ENCODE measurements at regions not wholly inside any gene's neighbourhood (a gene's known extent, or its start where the extent isn't known, plus 50 kb on each side); places are given as distances from the start of the nearest gene placed in this dataset.

GRCh38 chr3:181569356-181569940, 142.3 kb upstream of the SOX2 start:
- TF ChIP-seq EZH2 (IDR thresholded peaks at IDR 0.05; ENCODE audit: borderline replicate concordance, low read depth, low read length, poor library complexity, severe bottlenecking) = no peak
- TF ChIP-seq CTCF (conservative IDR thresholded peaks at IDR 0.05; ENCODE audit: low read depth, low read length) = no peak
- BruUV-seq (replicated peaks) = no TSS peak
- ChIA-PET CTCF (no interaction called here), POLR2A (ENCODE audit: low non-redundant PET) (no interaction called here)
- Histone ChIP-seq H3K4me1 (ENCODE audit: insufficient read depth, low read length, poor library complexity, severe bottlenecking) (no peaks in the 10 kb centered on the region), H3K36me3 (ENCODE audit: insufficient read depth, low read length, poor library complexity, severe bottlenecking) (no peaks in the 10 kb centered on the region), H3K4me3 (ENCODE audit: low read depth, low read length, poor library complexity, severe bottlenecking) (no peak overlapping the region), H3K27ac (ENCODE audit: low read depth, low read length, poor library complexity, severe bottlenecking) (no peak overlapping the region), H3K9me3 (ENCODE audit: low read depth, low read length, poor library complexity, severe bottlenecking) (no peaks in the 10 kb centered on the region), H3K27me3 (replicated peaks; ENCODE audit: insufficient read depth, low read depth, low read length, poor library complexity) (peaks cover 34% of the 10 kb centered on the region)
- intact Hi-C loops (cut with micrococcal nuclease; ENCODE audit: unreplicated experiment) = no loop called here
- no peak for DNase-seq (ENCODE audit: low spot score)

GRCh38 chr3:181568693-181569092, 143.0 kb upstream of the SOX2 start:
- ChIA-PET CTCF (no interaction called here), POLR2A (ENCODE audit: low non-redundant PET) (no interaction called here)
- Histone ChIP-seq H3K27me3 (replicated peaks; ENCODE audit: insufficient read depth, low read depth, low read length, poor library complexity) (peaks cover 39% of the 10 kb centered on the region), H3K9me3 (ENCODE audit: low read depth, low read length, poor library complexity, severe bottlenecking) (no peaks in the 10 kb centered on the region), H3K27ac (ENCODE audit: low read depth, low read length, poor library complexity, severe bottlenecking) (no peak overlapping the region), H3K4me3 (ENCODE audit: low read depth, low read length, poor library complexity, severe bottlenecking) (no peak overlapping the region), H3K4me1 (ENCODE audit: insufficient read depth, low read length, poor library complexity, severe bottlenecking) (no peaks in the 10 kb centered on the region), H3K36me3 (ENCODE audit: insufficient read depth, low read length, poor library complexity, severe bottlenecking) (no peaks in the 10 kb centered on the region)
- intact Hi-C loops (cut with micrococcal nuclease; ENCODE audit: unreplicated experiment) = no loop called here
- BruUV-seq (replicated peaks) = no TSS peak
- no peak for DNase-seq (ENCODE audit: low spot score)
- no peak for TF ChIP-seq EZH2 (IDR thresholded peaks at IDR 0.05; ENCODE audit: borderline replicate concordance, low read depth, low read length, poor library complexity, severe bottlenecking)
- TF ChIP-seq CTCF (conservative IDR thresholded peaks at IDR 0.05; ENCODE audit: low read depth, low read length) = no peak

- no peaks in the 10 kb centered on the region for H3K9me3 ChIP-seq (ENCODE audit: low read depth, low read length, poor library complexity, severe bottlenecking)
- peaks cover 44% of the 10 kb centered on the region for H3K27me3 ChIP-seq (replicated peaks; ENCODE audit: insufficient read depth, low read depth, low read length, poor library complexity)
- no peak overlapping the region for H3K27ac ChIP-seq (ENCODE audit: low read depth, low read length, poor library complexity, severe bottlenecking)
- CTCF ChIA-PET = no interaction called here
- no peak for DNase-seq (ENCODE audit: low spot score)
- TF ChIP-seq EZH2 (IDR thresholded peaks at IDR 0.05; ENCODE audit: borderline replicate concordance, low read depth, low read length, poor library complexity, severe bottlenecking) = no peak
- BruUV-seq (replicated peaks) = no TSS peak
- H3K36me3 ChIP-seq (ENCODE audit: insufficient read depth, low read length, poor library complexity, severe bottlenecking) = no peaks in the 10 kb centered on the region
- no peak overlapping the region for H3K4me3 ChIP-seq (ENCODE audit: low read depth, low read length, poor library complexity, severe bottlenecking)
- POLR2A ChIA-PET (ENCODE audit: low non-redundant PET) = no interaction called here
- H3K4me1 ChIP-seq (ENCODE audit: insufficient read depth, low read length, poor library complexity, severe bottlenecking) = no peaks in the 10 kb centered on the region
- intact Hi-C loops (cut with micrococcal nuclease; ENCODE audit: unreplicated experiment) = no loop called here
Measured at GRCh38 chr3:181568248-181568647, 143.5 kb upstream of the SOX2 start.

Data from A673 (cell line).